Renal cortex interstitium (tissue), 11 donors: ENCODE measurements at regions not wholly inside any gene's neighbourhood (a gene's known extent, or its start where the extent isn't known, plus 50 kb on each side); places are given as distances from the start of the nearest gene placed in this dataset.
"Not testable (repeated sequence)": the region's sequence is repeated elsewhere in the genome, so short reads cannot be mapped to it uniquely, and the experiment has no call there.

ENCODE experiments used
- DNase-seq, 11 donors: peaks; one replicate each; pipeline ENCODE4 v3.0.0-alpha.2; 2013; ENCODE audit warnings: low read depth in 9 of 11, low spot score in 4 of 11; ENCODE audit errors: extremely low read depth in 1 of 11

- DNase-seq: no peak
Observed at GRCh38 chr2:186410802-186411201, 75.3 kb upstream of the ZC3H15 start.

- DNase-seq: no peak
Observed at GRCh38 chr2:186422226-186422625, 63.8 kb upstream of the ZC3H15 start.

GRCh38 chr2:186423481-186423880 lies 62.6 kb upstream of the ZC3H15 start:
- DNase-seq: no peak

GRCh38 chr2:186424265-186424664 lies 61.8 kb upstream of the ZC3H15 start:
- DNase-seq: no peak

- no peak for DNase-seq
Observed at GRCh38 chr2:186425576-186425975, 60.5 kb upstream of the ZC3H15 start.

- DNase-seq: no peak
Observed at GRCh38 chr2:186426153-186427016, 59.7 kb upstream of the ZC3H15 start.

- not testable (repeated sequence) for DNase-seq
Observed at GRCh38 chr2:186427017-186427350, 59.1 kb upstream of the ZC3H15 start.

GRCh38 chr2:186427970-186428369 lies 58.1 kb upstream of the ZC3H15 start:
- DNase-seq: no peak

GRCh38 chr2:186429104-186429503 lies 57.0 kb upstream of the ZC3H15 start:
- no peak for DNase-seq

- DNase-seq: no peak
Observed at GRCh38 chr2:186431306-186431705, 54.8 kb upstream of the ZC3H15 start.

- no peak for DNase-seq
Observed at GRCh38 chr2:186433040-186433439, 53.0 kb upstream of the ZC3H15 start.

GRCh38 chr2:186433777-186434432 lies 52.2 kb upstream of the ZC3H15 start:
- no peak for DNase-seq
